ENCODE measurements at regions not wholly inside any gene's neighbourhood (a gene's known extent, or its start where the extent isn't known, plus 50 kb on each side); places are given as distances from the start of the nearest gene placed in this dataset.
"Not testable (repeated sequence)": the region's sequence is repeated elsewhere in the genome, so short reads cannot be mapped to it uniquely, and the experiment has no call there.

GRCh38 chr2:72031346-72032110, 116.1 kb downstream of the CYP26B1 start:
- no peak overlapping the region for H3K9ac ChIP-seq (ENCODE audit: low read length)
- no peaks in the 10 kb centered on the region for H3K27me3 ChIP-seq (ENCODE audit: control insufficient read depth, insufficient read depth, low read length)
- H3K4me3 ChIP-seq (ENCODE audit: low read depth, low read length) = no peak overlapping the region
- H3K4me1 ChIP-seq (ENCODE audit: control insufficient read depth, insufficient read depth, low read length) = no peaks in the 10 kb centered on the region
- H3K27ac ChIP-seq (ENCODE audit: low read depth, low read length) = no peak overlapping the region
- no peaks in the 10 kb centered on the region for H3K9me3 ChIP-seq (ENCODE audit: control insufficient read depth, insufficient read depth, low read depth, low read length)
- H3K36me3 ChIP-seq (ENCODE audit: control insufficient read depth, insufficient read depth, low read length) = no peaks in the 10 kb centered on the region

GRCh38 chr2:72028996-72029395, 118.7 kb downstream of the CYP26B1 start:
- no peaks in the 10 kb centered on the region for H3K27me3 ChIP-seq (ENCODE audit: control insufficient read depth, insufficient read depth, low read length)
- H3K9ac ChIP-seq (ENCODE audit: low read length) = no peak overlapping the region
- H3K4me1 ChIP-seq (ENCODE audit: control insufficient read depth, insufficient read depth, low read length) = no peaks in the 10 kb centered on the region
- H3K9me3 ChIP-seq (ENCODE audit: control insufficient read depth, insufficient read depth, low read depth, low read length) = no peaks in the 10 kb centered on the region
- H3K4me3 ChIP-seq (ENCODE audit: low read depth, low read length) = no peak overlapping the region
- no peaks in the 10 kb centered on the region for H3K36me3 ChIP-seq (ENCODE audit: control insufficient read depth, insufficient read depth, low read length)
- H3K27ac ChIP-seq (ENCODE audit: low read depth, low read length) = no peak overlapping the region

- H3K4me1 ChIP-seq (ENCODE audit: control insufficient read depth, insufficient read depth, low read length) = no peaks in the 10 kb centered on the region
- H3K9me3 ChIP-seq (ENCODE audit: control insufficient read depth, insufficient read depth, low read depth, low read length) = no peaks in the 10 kb centered on the region
- no peak overlapping the region for H3K27ac ChIP-seq (ENCODE audit: low read depth, low read length)
- no peak overlapping the region for H3K4me3 ChIP-seq (ENCODE audit: low read depth, low read length)
- no peak overlapping the region for H3K9ac ChIP-seq (ENCODE audit: low read length)
- no peaks in the 10 kb centered on the region for H3K36me3 ChIP-seq (ENCODE audit: control insufficient read depth, insufficient read depth, low read length)
- no peaks in the 10 kb centered on the region for H3K27me3 ChIP-seq (ENCODE audit: control insufficient read depth, insufficient read depth, low read length)
These were observed 119.2 kb downstream of the CYP26B1 start for GRCh38 chr2:72028351-72028995.

GRCh38 chr2:72027426-72028161, 120.1 kb downstream of the CYP26B1 start:
- Histone ChIP-seq H3K4me3 (ENCODE audit: low read depth, low read length) (no peak overlapping the region), H3K36me3 (ENCODE audit: control insufficient read depth, insufficient read depth, low read length) (no peaks in the 10 kb centered on the region), H3K27me3 (ENCODE audit: control insufficient read depth, insufficient read depth, low read length) (no peaks in the 10 kb centered on the region), H3K9me3 (ENCODE audit: control insufficient read depth, insufficient read depth, low read depth, low read length) (no peaks in the 10 kb centered on the region; the same call in 1 of the 2 replicates), H3K27ac (ENCODE audit: low read depth, low read length) (no peak overlapping the region), H3K4me1 (ENCODE audit: control insufficient read depth, insufficient read depth, low read length) (no peaks in the 10 kb centered on the region), H3K9ac (ENCODE audit: low read length) (no peak overlapping the region)

GRCh38 chr2:72026819-72027425, 120.7 kb downstream of the CYP26B1 start:
- H3K9me3 ChIP-seq (ENCODE audit: control insufficient read depth, insufficient read depth, low read depth, low read length) = peaks cover 3% of the 10 kb centered on the region; the same call in 1 of the 2 replicates
- no peaks in the 10 kb centered on the region for H3K4me1 ChIP-seq (ENCODE audit: control insufficient read depth, insufficient read depth, low read length)
- H3K27me3 ChIP-seq (ENCODE audit: control insufficient read depth, insufficient read depth, low read length) = no peaks in the 10 kb centered on the region
- no peak overlapping the region for H3K9ac ChIP-seq (ENCODE audit: low read length)
- no peak overlapping the region for H3K27ac ChIP-seq (ENCODE audit: low read depth, low read length)
- H3K4me3 ChIP-seq (ENCODE audit: low read depth, low read length) = no peak overlapping the region
- H3K36me3 ChIP-seq (ENCODE audit: control insufficient read depth, insufficient read depth, low read length) = no peaks in the 10 kb centered on the region

GRCh38 chr2:72024451-72025175, 123.0 kb downstream of the CYP26B1 start:
- Histone ChIP-seq H3K27ac (ENCODE audit: low read depth, low read length) (no peak overlapping the region), H3K36me3 (ENCODE audit: control insufficient read depth, insufficient read depth, low read length) (no peaks in the 10 kb centered on the region), H3K27me3 (ENCODE audit: control insufficient read depth, insufficient read depth, low read length) (no peaks in the 10 kb centered on the region), H3K9ac (ENCODE audit: low read length) (no peak overlapping the region), H3K4me3 (ENCODE audit: low read depth, low read length) (no peak overlapping the region), H3K9me3 (ENCODE audit: control insufficient read depth, insufficient read depth, low read depth, low read length) (peaks cover 7% of the 10 kb centered on the region; the same call in 1 of the 2 replicates), H3K4me1 (ENCODE audit: control insufficient read depth, insufficient read depth, low read length) (no peaks in the 10 kb centered on the region)

GRCh38 chr2:72023678-72024390, 123.8 kb downstream of the CYP26B1 start:
- H3K36me3 ChIP-seq (ENCODE audit: control insufficient read depth, insufficient read depth, low read length) = no peaks in the 10 kb centered on the region
- peaks cover 7% of the 10 kb centered on the region; the same call in 1 of the 2 replicates for H3K9me3 ChIP-seq (ENCODE audit: control insufficient read depth, insufficient read depth, low read depth, low read length)
- H3K27ac ChIP-seq (ENCODE audit: low read depth, low read length) = no peak overlapping the region

GRCh38 chr2:72021371-72021770, 126.3 kb downstream of the CYP26B1 start:
- H3K27me3 ChIP-seq (ENCODE audit: control insufficient read depth, insufficient read depth, low read length); H3K9ac ChIP-seq (ENCODE audit: low read length); H3K27ac ChIP-seq (ENCODE audit: low read depth, low read length); H3K4me3 ChIP-seq (ENCODE audit: low read depth, low read length); H3K4me1 ChIP-seq (ENCODE audit: control insufficient read depth, insufficient read depth, low read length); H3K36me3 ChIP-seq (ENCODE audit: control insufficient read depth, insufficient read depth, low read length); H3K9me3 ChIP-seq (ENCODE audit: control insufficient read depth, insufficient read depth, low read depth, low read length): not testable (repeated sequence)

More at GRCh38 chr2:72023678-72024390, 123.8 kb downstream of the CYP26B1 start:
- Histone ChIP-seq H3K27me3 (ENCODE audit: control insufficient read depth, insufficient read depth, low read length) (no peaks in the 10 kb centered on the region), H3K9ac (ENCODE audit: low read length) (no peak overlapping the region), H3K4me1 (ENCODE audit: control insufficient read depth, insufficient read depth, low read length) (no peaks in the 10 kb centered on the region), H3K4me3 (ENCODE audit: low read depth, low read length) (no peak overlapping the region)

GRCh38 chr2:72015266-72015665, 132.4 kb downstream of the CYP26B1 start:
- Histone ChIP-seq H3K4me3 (ENCODE audit: low read depth, low read length) (no peak overlapping the region), H3K36me3 (ENCODE audit: control insufficient read depth, insufficient read depth, low read length) (no peaks in the 10 kb centered on the region), H3K27ac (ENCODE audit: low read depth, low read length) (no peak overlapping the region), H3K9ac (ENCODE audit: low read length) (no peak overlapping the region), H3K9me3 (ENCODE audit: control insufficient read depth, insufficient read depth, low read depth, low read length) (no peaks in the 10 kb centered on the region), H3K4me1 (ENCODE audit: control insufficient read depth, insufficient read depth, low read length) (peaks cover 10% of the 10 kb centered on the region; the same call in 1 of the 2 replicates), H3K27me3 (ENCODE audit: control insufficient read depth, insufficient read depth, low read length) (no peaks in the 10 kb centered on the region)

GRCh38 chr2:72014831-72015230, 132.8 kb downstream of the CYP26B1 start:
- Histone ChIP-seq H3K36me3 (ENCODE audit: control insufficient read depth, insufficient read depth, low read length) (no peaks in the 10 kb centered on the region), H3K9ac (ENCODE audit: low read length) (no peak overlapping the region), H3K27me3 (ENCODE audit: control insufficient read depth, insufficient read depth, low read length) (no peaks in the 10 kb centered on the region), H3K4me1 (ENCODE audit: control insufficient read depth, insufficient read depth, low read length) (peaks cover 10% of the 10 kb centered on the region; the same call in 1 of the 2 replicates), H3K27ac (ENCODE audit: low read depth, low read length) (no peak overlapping the region), H3K4me3 (ENCODE audit: low read depth, low read length) (no peak overlapping the region), H3K9me3 (ENCODE audit: control insufficient read depth, insufficient read depth, low read depth, low read length) (no peaks in the 10 kb centered on the region)

All from HUES6 (cell line).